ENCODE measurements at regions not wholly inside any gene's neighbourhood (a gene's known extent, or its start where the extent isn't known, plus 50 kb on each side); places are given as distances from the start of the nearest gene placed in this dataset.

DNA sequence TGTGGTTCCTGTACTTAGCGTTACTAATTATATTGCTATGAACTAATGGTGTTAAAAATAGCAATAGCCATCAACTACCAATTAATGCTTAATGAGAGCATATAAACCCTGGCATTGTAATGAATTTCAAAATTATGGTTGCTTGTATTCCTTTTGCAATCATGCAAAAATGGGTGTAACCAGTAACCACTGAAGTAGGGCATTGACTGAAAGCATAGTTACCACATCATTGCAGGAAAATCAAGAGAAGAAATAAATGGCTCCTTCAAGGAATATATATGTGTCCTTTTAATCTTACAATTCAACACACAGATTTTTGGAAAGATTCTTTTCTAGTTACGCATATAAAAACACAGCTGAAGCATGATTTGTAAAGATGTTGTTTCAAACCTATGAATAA is 328.3 kb upstream of the AGTR1 start:
- ChIA-PET CTCF (interaction anchor here (1.1 kb wide), 1 partner anchor 11 kb away, joined by 4 read pairs; no protein-coding TSS in a partner anchor), POLR2A (no interaction called here)
- intact Hi-C loops (cut with micrococcal nuclease): loop anchor here (5.0 kb wide), 1 partner anchor 292 kb away; no protein-coding TSS in a partner anchor
- no peak for TF ChIP-seq CTCF (IDR thresholded peaks at IDR 0.05; ENCODE audit: unreplicated experiment)
- Mint-ChIP-seq H3K4me3 (ENCODE audit: unreplicated experiment) (no peak overlapping the region), H3K27me3 (ENCODE audit: insufficient read depth, unreplicated experiment) (peaks cover 70% of the 10 kb centered on the region), H3K9me3 (ENCODE audit: unreplicated experiment) (no peaks in the 10 kb centered on the region), H3K4me1 (ENCODE audit: insufficient read depth, unreplicated experiment) (no peaks in the 10 kb centered on the region), H3K36me3 (ENCODE audit: insufficient read depth, unreplicated experiment) (no peaks in the 10 kb centered on the region), H3K27ac (ENCODE audit: low read depth, unreplicated experiment) (no peak overlapping the region)
- no TSS peak for BruUV-seq (replicated peaks)
- no peak for DNase-seq (ENCODE audit: unreplicated experiment)

- no peak for DNase-seq (ENCODE audit: unreplicated experiment)
- H3K27ac Mint-ChIP-seq (ENCODE audit: low read depth, unreplicated experiment): no peak overlapping the region
- peaks cover 44% of the 10 kb centered on the region for H3K27me3 Mint-ChIP-seq (ENCODE audit: insufficient read depth, unreplicated experiment)
- no peaks in the 10 kb centered on the region for H3K9me3 Mint-ChIP-seq (ENCODE audit: unreplicated experiment)
- H3K4me3 Mint-ChIP-seq (ENCODE audit: unreplicated experiment): no peak overlapping the region
- no peaks in the 10 kb centered on the region for H3K4me1 Mint-ChIP-seq (ENCODE audit: insufficient read depth, unreplicated experiment)
- ChIA-PET POLR2A (no interaction called here), CTCF (interaction anchor here (0.5 to 0.6 kb wide), 2 partner anchors 74 to 1540 kb away, joined by 3 read pairs; no protein-coding TSS in a partner anchor)
- intact Hi-C loops (cut with micrococcal nuclease): no loop called here
- BruUV-seq (replicated peaks): no TSS peak
- no peak for TF ChIP-seq CTCF (IDR thresholded peaks at IDR 0.05; ENCODE audit: unreplicated experiment)
- no peaks in the 10 kb centered on the region for H3K36me3 Mint-ChIP-seq (ENCODE audit: insufficient read depth, unreplicated experiment)
These were observed 325.4 kb upstream of the AGTR1 start for GRCh38 chr3:148372206-148372875.

DNA sequence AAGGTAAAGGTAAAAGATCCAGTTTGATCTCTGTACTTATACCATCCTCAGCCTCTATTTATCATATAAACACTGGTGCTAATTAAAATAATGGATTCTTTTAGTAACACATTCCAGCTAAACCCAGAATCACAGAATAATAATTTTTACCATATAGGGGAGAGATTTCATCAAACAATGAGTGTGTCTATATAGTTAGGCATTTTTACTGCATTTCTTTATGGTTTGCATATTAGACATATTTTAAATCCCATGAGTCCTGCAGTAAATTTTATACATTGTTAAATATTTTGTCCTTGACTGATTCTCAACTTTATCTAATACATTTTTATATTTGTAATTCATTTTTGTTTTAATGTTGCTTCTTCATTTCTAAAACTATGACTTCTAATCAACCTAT is 323.7 kb upstream of the AGTR1 start:
- Mint-ChIP-seq H3K27me3 (ENCODE audit: insufficient read depth, unreplicated experiment) (peaks cover 28% of the 10 kb centered on the region), H3K27ac (ENCODE audit: low read depth, unreplicated experiment) (no peak overlapping the region), H3K9me3 (ENCODE audit: unreplicated experiment) (no peaks in the 10 kb centered on the region), H3K4me3 (ENCODE audit: unreplicated experiment) (no peak overlapping the region), H3K4me1 (ENCODE audit: insufficient read depth, unreplicated experiment) (no peaks in the 10 kb centered on the region), H3K36me3 (ENCODE audit: insufficient read depth, unreplicated experiment) (no peaks in the 10 kb centered on the region)
- POLR2A ChIA-PET: no interaction called here
- intact Hi-C loops (cut with micrococcal nuclease): no loop called here
- CTCF ChIA-PET: no interaction called here
- BruUV-seq (replicated peaks): no TSS peak
- DNase-seq (ENCODE audit: unreplicated experiment): no peak
- TF ChIP-seq CTCF (IDR thresholded peaks at IDR 0.05; ENCODE audit: unreplicated experiment): no peak

GRCh38 chr3:148379763-148380382 is 317.8 kb upstream of the AGTR1 start:
- Mint-ChIP-seq H3K27me3 (ENCODE audit: insufficient read depth, unreplicated experiment) (peaks cover 30% of the 10 kb centered on the region), H3K27ac (ENCODE audit: low read depth, unreplicated experiment) (no peak overlapping the region), H3K4me1 (ENCODE audit: insufficient read depth, unreplicated experiment) (no peaks in the 10 kb centered on the region), H3K4me3 (ENCODE audit: unreplicated experiment) (no peak overlapping the region), H3K36me3 (ENCODE audit: insufficient read depth, unreplicated experiment) (no peaks in the 10 kb centered on the region), H3K9me3 (ENCODE audit: unreplicated experiment) (no peaks in the 10 kb centered on the region)
- peak; percentile 59 for DNase-seq (ENCODE audit: unreplicated experiment)
- CTCF ChIA-PET: interaction anchor here (0.5 to 3.6 kb wide), 20 partner anchors 10 to 998 kb away, joined by 3 to 58 read pairs (median 4); no protein-coding TSS in a partner anchor
- BruUV-seq (replicated peaks): no TSS peak
- intact Hi-C loops (cut with micrococcal nuclease): loop anchor here (1.0 to 10.0 kb wide), 4 partner anchors 339 to 567 kb away; partner anchors contain the start of gene CPA3
- POLR2A ChIA-PET: interaction anchor here (1.3 kb wide), 1 partner anchor 12 kb away, joined by 4 read pairs; no protein-coding TSS in a partner anchor
- TF ChIP-seq CTCF (IDR thresholded peaks at IDR 0.05; ENCODE audit: unreplicated experiment): peak; percentile 38
